HT1080 (cell line): ENCODE measurements at regions not wholly inside any gene's neighbourhood (a gene's known extent, or its start where the extent isn't known, plus 50 kb on each side); places are given as distances from the start of the nearest gene placed in this dataset.
A peak's percentile ranks its signal among the peaks of the same experiment; 100 is the strongest.

ENCODE experiments used
- DNase-seq: peaks from one replicate; pipeline ENCODE4 v3.0.0-alpha.2; 2015; ENCODE audit warnings: low read depth

DNA sequence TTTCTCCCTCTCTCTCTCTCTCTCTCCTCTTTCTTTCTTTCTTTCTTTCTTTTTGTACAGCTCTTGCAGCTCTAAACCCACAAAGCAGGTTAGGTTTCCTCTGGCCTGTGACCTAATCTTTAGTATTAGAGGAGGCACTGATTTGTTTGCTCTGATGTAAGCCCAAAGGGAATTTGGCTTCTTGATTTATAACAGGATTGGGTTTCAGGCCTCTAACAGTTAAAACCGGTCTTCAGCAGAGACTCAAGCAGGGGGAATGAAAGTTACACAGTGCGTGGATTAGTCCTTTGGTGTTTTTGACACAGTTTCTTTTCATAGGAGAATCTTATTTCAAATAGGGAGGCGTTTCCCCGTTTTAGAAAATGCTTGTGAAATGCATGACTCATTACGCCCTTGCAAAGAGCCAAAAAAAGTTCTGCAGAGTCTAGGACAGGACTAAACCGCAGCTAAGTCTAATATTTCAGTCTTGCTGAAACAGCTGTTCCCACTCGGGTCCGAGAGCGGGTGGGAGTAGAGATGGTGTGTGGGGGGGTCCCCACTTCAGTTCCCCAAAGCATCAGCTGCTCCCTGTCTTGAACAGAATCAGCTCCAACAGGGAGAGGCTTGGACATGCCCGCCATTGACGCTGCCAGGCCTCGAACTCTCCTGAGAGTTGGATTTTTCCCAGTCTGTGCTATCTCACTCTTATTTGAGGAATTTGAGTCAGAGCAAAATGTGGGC, 296.5 kb upstream of the PITRM1 start:
- peak; percentile 89 for DNase-seq

DNA sequence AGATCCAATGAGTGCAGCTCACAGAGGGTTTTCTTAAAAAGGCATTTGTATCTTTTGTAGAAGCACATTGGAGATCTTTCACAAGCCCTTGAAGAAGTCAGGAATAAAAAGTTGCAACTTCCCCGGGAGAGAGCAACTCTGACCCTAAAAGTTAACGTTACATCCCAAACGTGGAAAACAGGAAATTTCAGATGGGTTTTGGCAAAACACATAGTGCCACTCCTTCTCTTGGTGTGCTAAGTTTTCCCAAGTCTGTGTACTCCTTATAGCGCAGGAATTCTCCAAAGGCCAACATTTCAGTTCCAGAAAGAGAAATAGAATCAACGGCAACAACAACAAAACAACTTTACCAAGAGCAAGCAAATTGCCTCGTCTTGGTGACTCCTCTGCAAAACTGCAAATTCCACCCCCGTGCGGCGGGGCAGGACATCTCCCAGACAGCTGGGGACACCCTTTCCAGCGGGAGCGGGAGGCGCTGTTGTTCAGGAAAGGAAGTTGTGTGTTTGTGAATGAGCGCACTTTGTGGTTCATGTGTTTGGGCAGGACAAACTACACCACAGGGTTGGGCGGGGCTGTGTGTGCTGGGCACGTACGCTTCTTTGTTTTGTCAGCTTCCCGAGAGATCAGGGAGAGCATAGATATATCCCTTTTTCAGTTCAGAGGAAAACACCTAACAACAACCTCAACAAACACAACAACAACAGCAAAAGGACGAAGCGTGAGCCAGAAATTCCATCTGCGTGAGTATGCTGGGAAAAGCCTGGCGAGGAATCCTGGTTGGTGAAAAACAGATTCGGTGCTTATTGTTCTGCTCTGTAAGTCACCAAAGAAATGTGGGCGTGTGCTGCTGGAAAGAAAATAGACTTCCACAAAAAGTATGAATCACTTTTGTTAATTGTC, 294.7 kb upstream of the PITRM1 start:
- peak; percentile 95 for DNase-seq

DNA sequence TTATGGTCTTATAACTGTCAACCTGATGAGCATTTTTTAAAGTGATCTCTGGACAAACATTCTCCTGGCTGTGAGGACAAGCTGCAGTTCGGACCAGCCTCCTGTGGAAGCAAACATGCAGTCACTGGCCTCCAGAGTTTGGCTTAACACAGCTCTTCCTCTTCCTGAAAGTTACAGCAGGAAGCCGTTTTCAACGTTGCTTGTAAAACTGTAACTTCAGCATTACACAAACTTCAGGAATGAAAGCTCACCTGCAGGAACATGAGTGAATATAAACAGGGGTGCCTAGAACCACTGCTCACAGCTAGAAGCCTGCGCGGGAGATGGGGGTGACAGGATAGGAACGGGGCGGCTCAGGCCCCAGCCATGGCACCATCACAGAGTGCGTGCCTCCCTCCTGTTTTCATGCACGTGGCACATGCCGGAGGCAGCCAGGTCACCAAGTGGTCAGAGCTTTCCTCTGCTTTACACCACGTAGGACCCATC, 292.9 kb upstream of the PITRM1 start:
- DNase-seq, result no peak

DNA sequence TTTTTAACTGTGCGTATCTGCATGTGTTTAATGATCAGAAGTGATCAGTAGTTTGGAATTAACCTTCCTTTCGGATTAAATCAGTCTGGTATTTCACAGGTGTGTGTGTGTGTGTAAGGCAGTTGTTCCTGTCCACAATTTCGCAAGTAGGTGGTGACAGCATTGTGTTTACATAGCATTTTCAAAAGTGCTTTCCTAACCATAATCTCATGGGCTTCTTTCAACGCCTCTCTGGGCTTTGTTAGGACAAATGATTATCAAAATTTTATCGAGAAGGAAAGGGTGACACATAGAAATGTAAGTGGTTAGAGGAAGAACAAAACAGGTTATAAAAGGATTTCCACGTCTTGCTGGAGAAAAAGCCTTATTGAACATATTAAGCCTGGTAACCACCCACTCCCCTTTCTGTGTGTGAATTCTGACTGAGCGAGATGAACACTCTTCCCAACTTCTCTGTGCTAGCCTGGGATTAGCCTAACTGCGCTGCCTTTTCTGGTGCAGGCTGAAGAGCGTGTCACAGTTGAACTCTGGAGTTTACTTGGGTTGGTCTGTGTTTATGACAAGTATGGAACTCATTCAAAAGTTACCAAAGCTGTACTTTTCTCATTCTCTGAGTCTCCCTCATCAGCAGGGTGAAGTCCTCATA, 292.3 kb upstream of the PITRM1 start:
- DNase-seq, result no peak

DNA sequence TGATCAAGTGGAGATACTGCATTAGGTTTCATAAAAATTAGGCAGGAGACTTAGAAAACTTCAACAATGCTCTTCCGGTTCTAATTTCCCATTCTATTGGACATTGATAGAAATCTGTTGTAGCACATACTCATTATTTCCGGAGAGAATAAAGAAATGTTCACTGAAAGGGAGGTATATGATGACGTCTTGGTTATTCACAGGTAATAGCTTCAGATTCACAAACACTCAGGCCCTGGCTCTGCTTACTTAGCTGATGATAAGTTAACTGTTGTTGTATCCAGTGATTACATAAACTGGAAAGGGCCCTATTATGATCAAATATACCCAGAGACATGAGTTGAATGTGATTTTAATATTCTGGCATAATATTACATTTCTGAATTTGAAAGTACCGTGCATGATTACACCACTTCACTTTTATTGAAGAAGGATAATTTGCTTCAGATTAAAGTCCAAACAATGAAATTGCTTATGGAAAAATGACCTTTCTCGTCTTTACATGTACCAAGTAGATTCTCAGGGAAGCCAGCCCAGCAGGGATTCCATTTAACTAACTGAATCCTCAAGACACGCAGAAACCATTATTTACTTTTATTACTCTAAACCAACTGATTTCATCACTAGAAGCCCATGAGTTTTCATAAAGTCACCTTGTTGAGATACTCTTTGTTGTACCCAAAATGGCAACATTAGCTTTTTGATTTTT, 288.0 kb upstream of the PITRM1 start:
- DNase-seq, result no peak

DNA sequence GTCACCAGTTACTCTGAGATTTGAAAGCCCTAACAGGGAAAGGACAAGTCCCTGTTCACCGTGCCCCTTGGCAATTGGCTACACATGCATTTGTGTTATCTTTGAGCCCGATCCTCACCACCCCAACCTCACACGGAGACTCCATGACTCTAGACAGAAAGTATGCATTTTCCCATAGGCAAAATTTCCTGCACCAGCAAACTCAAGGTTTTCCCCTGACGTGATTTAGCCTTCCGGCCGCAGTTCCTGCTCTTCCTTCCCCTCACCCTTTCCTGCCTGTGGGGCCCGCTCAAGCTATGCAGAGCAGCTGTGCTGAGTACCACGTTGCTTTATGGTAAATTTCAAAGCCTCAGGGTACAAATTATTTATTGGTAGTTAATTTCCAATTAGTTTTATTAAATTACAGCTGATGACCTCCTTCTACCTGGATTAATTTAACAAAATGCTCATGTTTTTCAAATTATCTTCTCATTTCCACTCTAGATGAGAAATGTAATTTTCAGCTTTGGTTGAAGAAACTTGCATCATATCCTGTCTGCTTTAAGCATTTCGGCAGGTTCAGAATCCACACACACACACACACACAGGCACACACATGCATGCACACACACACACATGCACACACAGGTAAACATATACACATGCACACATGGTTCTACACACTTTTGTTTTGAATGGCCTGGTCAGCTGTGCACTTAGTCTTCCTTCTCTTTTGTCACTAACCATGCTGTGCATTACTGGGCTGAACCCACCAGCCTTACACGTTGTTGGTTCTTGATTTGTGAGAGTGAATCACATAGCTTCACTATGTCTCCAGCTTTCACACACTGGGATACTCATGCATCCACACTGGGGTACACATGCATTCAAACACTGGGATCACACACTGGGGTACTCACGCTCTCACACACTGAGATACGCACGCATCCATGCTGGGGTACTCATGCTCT, 283.1 kb upstream of the PITRM1 start:
- no peak for DNase-seq

DNA sequence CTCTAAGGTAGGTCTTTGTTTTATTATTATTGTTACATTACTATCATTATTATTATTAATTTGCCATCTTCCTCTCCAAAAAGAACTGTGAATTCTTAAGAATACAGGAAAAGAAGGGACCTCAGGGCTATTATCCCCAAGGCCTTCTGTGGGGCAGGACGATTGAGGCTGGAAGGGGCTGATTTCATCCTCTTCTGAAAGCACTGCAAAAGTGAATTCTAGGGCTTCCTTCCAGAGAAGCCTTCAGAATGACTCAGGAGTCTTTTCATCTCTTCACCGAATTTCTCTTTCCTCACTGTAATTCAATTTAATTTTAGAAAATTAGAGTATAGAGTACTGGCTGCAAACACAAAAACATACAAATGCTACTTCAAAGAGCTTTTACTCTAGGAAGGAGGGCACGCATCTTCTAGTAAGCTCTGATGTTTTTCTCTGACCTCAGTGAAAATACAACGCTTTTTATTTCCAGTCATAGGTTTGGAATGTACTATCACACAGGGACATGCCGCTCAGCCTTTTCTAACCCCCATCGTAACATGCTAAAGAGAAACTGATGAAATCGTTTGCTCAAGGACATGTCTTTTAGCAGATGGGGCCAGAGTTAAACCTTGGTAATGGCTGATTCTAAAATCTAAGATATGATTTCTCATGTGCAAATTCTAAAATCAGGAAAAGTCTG, 280.2 kb upstream of the PITRM1 start:
- peak; percentile 84 for DNase-seq

DNA sequence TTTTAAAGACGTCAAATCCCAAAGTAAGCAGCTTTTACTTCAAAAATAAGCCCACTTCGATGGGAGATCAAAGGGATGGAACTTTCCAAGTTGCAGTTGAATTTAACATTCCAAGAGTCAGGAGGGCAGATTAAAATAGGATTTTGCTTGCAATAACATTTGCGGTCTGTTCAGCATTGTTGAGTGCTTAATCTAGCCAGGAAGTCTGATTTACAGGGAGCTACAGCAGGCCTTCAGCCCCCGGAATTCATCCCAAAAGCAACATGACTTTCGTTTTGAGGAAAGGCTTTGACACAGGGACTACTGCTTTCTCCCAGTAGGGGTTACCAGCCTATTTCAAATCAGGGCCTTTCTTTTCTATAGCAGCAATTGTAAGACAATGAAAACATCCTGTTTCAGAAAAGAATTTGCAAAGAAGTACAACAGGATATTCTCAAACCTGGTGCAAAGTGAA, 279.6 kb upstream of the PITRM1 start:
- DNase-seq, result peak; percentile 94

DNA sequence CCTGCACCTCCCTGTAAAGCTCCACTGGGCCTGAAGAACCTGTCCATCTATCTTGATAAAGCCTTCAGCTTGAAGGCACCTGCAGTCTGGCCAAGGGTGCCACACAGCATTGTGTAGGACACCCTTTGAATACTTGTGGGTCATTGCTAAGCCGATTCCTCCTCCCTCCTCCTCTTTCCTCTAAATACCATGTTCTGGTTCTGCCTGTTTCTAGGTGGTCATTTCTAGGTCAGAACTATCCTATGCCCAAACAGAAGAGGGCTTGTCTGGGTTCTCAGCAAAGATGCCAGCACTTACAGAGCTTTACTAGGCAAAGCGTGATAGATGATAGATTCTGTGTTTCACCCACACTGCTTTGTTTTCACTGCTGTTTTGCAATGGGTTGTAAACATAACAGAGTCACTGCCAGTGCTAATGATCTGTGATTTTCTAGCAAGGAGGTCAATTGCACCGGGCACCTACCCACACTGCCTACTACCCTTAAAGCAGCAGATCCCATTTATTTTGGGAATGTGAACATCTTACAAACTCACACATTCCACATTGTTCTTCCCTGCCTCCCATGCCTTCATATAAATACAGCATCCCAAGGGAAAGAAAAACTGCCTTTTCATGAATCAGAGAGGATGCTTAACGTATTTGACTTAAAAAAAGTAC, 279.1 kb upstream of the PITRM1 start:
- DNase-seq, result no peak

DNA sequence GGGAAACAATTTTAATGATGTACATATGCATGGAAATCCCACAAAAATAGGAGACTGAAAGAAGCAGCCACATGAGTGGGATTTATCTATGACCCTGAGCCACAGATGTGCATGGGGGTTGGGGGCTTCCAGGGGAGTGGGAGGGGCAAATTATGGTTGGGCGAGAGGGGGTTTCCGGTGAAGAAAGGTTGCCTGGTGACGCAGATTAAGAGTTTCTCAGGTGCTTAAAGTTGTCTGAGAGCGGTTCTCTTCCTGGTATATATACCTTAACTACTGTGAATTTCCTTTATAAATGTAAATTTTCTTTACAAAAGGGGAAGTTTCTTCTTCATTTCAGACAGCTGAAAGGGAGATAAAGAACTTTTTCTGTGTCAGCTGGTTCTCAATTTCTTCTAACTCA, 273.6 kb upstream of the PITRM1 start:
- no peak for DNase-seq

DNA sequence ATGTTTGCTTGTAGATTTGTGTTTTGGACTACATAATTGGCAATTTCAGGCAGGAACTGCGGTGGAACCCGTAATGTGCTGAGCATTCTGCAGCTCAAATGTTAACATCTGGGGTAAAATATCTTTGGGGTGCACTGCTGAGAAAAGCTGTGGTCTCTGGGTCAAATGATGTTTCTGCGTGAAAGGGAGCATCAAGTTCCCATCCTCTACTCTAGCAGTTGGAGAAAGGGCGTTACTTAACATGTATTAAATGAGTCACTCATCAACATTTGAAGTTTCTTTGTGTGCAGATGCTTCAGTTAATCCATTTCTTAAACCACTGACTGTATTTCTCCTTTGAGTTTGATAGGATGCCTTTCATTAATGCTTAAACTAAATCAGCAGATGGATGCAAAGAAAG, 273.1 kb upstream of the PITRM1 start:
- DNase-seq, result peak; percentile 29

DNA sequence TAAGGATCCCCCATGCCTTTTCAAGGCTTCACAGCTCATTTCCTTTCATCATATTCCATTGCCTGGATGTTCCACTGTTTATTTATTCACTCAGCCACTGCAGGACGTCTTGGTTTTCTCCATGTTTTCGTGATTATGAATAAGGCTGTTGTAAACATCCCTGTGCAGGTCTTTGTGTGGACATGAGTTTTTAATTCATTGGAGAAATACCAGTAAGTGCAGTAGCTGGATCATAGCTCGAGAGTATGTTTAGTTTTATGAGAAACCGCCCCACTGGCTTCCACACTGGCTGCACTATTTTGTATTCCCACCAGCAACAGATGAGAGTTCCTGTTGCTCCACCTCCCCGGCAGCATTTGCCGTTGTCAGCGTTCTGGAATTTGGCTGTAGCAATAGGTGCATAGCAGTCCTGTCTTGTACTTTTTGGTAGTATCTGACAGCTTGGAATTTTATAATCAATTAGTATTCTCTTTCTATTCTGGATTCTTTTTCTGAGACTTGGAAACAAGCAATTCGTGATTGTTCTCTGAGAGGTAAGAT, 269.9 kb upstream of the PITRM1 start:
- no peak for DNase-seq

DNA sequence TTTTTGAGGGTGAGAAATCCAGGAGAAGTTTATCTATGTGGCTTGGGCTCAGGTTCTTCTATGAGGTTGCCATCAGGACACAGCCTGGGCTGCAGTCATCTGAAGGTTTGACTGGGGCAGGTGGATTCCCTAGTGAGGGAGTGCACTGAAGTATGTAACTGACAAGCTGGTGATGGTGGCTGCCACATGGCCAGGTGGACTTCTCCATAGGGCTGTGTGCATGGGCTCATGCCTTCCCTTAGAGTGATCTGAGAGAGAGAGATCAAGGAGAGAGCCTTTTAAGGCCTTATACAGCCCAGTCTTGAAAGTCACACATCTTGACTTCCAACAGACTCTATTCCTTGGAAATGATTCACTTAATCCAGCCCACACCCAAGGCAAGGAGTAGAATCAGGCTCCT, 266.6 kb upstream of the PITRM1 start:
- DNase-seq, result no peak

DNA sequence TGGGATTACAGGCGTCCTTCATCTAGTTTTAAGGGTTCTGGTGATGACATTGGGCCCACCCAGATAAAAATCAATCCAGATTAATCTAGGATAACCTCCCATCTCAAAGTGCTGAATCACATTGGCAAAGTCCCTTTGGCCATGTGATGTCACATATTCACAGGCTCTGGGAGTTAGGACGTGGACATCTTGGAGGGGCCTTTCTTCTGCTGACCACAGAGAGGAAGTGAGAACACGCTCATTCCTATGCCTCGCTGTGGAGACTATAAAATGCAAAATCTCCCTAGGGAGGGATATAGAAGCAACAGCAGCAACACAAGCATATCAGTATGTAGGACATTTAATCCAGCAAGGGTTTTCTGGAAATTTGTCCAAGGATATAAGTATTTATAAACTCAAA, 266.0 kb upstream of the PITRM1 start:
- DNase-seq, result peak; percentile 21

DNA sequence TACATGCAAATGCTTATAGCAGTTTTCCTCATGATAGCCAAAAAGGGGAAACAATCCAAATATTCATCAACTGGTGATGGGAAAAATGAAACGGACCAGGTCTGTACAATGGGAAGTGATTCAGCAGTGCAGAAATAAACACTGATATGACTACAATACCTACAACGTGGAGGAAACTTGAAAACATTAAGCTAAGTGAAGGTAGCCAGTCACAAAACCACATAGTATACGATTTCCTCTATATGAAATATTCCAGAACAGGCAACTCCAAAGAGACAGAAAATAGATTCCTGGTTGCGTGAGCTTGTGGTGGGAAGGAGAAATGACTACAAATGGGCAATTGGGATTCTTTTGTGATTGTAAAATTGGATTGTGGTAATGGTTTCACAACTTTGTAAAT, 263.1 kb upstream of the PITRM1 start:
- peak; percentile 80 for DNase-seq

DNA sequence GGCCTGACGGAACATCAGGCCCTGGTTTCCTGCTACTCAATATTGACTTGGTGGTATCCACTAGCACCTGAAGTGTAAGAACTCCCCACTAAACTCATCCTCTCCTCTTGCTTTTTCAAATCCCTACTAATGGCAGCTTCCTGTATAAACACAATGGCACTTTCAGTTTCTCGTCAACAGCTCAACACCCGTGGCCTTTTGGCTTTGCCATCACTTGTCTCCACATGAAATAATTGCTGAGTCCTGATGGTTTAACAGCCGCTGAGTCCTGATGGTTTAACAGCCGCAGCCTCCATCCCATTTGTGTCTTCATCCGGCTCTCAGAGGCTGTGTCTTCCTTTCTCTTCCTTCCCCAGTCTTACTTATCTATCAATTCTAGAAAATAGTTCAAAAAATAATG, 261.4 kb upstream of the PITRM1 start:
- no peak for DNase-seq

DNA sequence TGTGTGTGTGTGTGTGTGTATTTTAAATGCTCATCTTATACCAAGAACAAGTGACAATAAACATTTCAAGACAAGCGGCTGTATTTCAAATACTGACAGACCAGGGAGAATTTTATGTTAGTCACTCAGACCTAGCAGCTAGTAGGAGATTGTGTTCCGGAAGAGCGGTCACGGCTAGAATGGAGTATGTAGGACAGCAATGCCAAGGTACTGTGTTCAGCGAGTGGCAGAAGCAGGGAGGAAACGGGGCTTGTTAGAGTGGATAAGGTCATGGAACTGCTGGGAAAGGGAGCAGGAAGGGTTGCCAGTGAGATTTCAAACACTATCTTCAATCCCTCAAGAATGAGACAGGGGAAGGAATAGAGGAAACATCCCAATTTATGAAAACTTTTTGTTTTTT, 260.5 kb upstream of the PITRM1 start:
- DNase-seq, result no peak

DNA sequence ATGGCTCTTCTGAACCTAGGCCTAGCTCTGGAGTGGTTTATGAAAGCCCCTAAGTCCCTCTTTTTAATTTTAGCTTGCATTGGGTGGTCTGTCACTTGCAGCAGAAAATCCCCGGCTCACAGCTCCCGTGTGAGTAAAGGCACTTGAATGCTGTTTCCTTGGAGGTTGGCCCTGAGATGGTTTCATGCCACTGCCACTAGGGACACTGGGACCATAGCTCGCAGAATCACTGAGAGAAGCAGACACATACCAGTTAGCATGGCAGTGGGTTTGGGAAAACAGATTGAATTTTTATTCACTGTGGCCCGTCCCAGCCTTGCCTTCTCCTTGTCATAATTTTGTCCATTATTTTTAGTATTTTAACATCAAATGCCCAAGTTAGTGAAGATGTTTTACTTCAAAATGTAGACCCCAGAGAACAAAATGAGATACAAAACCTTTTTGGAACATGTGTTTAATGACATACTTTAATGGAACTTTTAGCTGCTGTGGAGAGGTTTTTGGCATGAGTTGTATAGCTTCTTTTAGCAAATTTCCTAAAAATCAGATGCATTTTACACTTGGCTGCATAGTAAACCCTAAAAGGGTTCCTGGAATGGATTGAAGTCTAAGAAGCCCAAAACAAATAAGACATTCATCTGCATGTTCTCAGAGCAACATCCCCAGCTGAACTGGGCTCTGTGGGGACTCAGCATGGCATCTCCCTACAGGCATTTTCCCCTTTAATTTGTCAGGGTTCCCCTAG, 259.7 kb upstream of the PITRM1 start:
- DNase-seq, result no peak
